K562 (cell line): ENCODE measurements at regions not wholly inside any gene's neighbourhood (a gene's known extent, or its start where the extent isn't known, plus 50 kb on each side); places are given as distances from the start of the nearest gene placed in this dataset.
A peak's percentile ranks its signal among the peaks of the same experiment; 100 is the strongest.

Experiments used
- ATAC-seq: fragments of 200-7000 bp; cut with Tn5 transposase; 3 replicates; pipeline ENCODE4 v1.9.1; 2020; ENCODE audit warnings: moderate library complexity
- BruUV-seq: library from RNA; stranded (reverse); fragments of 400-500 nt; replicated peaks from 2 replicates; lab custom pipeline; 2021; lab: Mats Ljungman, UMichigan
- CTCF ChIA-PET: fragments of 300-600 bp; formaldehyde crosslinking; extraction: SDS; loops from one replicate; lab custom pipeline; 2021; ENCODE audit warnings: low intra/inter-chr PET ratio; lab: Yijun Ruan, JAX
- POLR2A ChIA-PET: fragments of 300-600, 350-650 bp; sonication (Branson Sonifier 250); formaldehyde crosslinking; extraction: SDS; loops from one replicate; lab custom pipeline; 2021; ENCODE audit warnings: antibody characterized with exemption, inconsistent platforms; lab: Yijun Ruan, JAX
- DNase-seq, 4 experiments: peaks; one replicate each; pipeline versions ENCODE4 v3.0.0 to v3.0.0-alpha.2; 2011 to 2018; ENCODE audit warnings: low spot score in 3 of 4, mixed read lengths in 3 of 4; ENCODE audit errors: extremely low read depth in 1 of 4
- FAIRE-seq: peaks from 2 replicates; lab custom pipeline; 2011; peaks lifted over from hg19 to GRCh38; lab: Jason Lieb, UNC
- H2AFZ ChIP-seq: 2 replicates; pipeline ENCODE4 v1.6.0; 2011; ENCODE audit warnings: low read depth, low read length, control low read depth, inconsistent platforms
- H3K27ac ChIP-seq: fragments of 200-600 bp; 3 replicates; pipeline ENCODE4 v1.8.0; 2011; ENCODE audit warnings: low read depth, mild to moderate bottlenecking, control low read depth, inconsistent platforms, low read length, moderate library complexity, mixed read lengths; ENCODE audit errors: extremely low read depth
- H3K27me3 ChIP-seq, 2 experiments: fragments of 300-600 bp in 1 of 2; 2 replicates in 1 of 2; 3 replicates in 1 of 2; pipeline versions ENCODE4 v1.6.0 to v1.8.0; 2011; ENCODE audit warnings: inconsistent platforms in 2 of 2, low read length in 2 of 2, mild to moderate bottlenecking in 1 of 2, mixed read lengths in 1 of 2, moderate library complexity in 1 of 2; ENCODE audit not compliant: control insufficient read depth in 2 of 2, insufficient read depth in 2 of 2
- H3K36me3 ChIP-seq: fragments of 300-600 bp; 3 replicates; pipeline ENCODE4 v1.8.0; 2011; ENCODE audit warnings: mild to moderate bottlenecking, low read length, inconsistent platforms; ENCODE audit not compliant: control insufficient read depth, insufficient read depth
- H3K4me1 ChIP-seq, 2 experiments: fragments of 200-600 bp in 1 of 2; replicated peaks in 1 of 2; 2 replicates in 1 of 2; 3 replicates in 1 of 2; pipeline versions ENCODE4 v1.5.1 to v1.8.0; 2011; ENCODE audit warnings: inconsistent platforms in 2 of 2, low read length in 2 of 2, mild to moderate bottlenecking in 1 of 2, mixed read lengths in 1 of 2, moderate library complexity in 1 of 2; ENCODE audit not compliant: control insufficient read depth in 2 of 2, insufficient read depth in 2 of 2
- H3K4me2 ChIP-seq: 2 replicates; pipeline ENCODE4 v1.6.1; 2011; ENCODE audit warnings: low read length, control low read depth, inconsistent platforms, mixed read lengths; ENCODE audit not compliant: insufficient read depth
- H3K4me3 ChIP-seq: fragments of 200-600 bp; sonication (generic), shearing (Covaris generic); 2 replicates; pipeline ENCODE4 v1.5.1; 2016; ENCODE audit warnings: control low read depth, inconsistent platforms
- H3K79me2 ChIP-seq: fragments of 200-600 bp; 3 replicates; pipeline ENCODE4 v1.8.0; 2011; ENCODE audit warnings: low read length, inconsistent platforms; ENCODE audit not compliant: control insufficient read depth, insufficient read depth
- H3K9ac ChIP-seq, 2 experiments: 2 replicates each; pipeline versions ENCODE4 v1.6.0 to v1.6.1; 2011; ENCODE audit warnings: low read depth in 2 of 2, low read length in 2 of 2, control low read depth in 1 of 2, inconsistent platforms in 1 of 2, mild to moderate bottlenecking in 1 of 2, mixed read lengths in 1 of 2; ENCODE audit not compliant: insufficient read depth in 1 of 2
- H3K9me1 ChIP-seq: one replicate; pipeline ENCODE4 v1.6.0; 2011; ENCODE audit warnings: inconsistent platforms, mild to moderate bottlenecking, low read length, moderate library complexity; ENCODE audit not compliant: control insufficient read depth, insufficient read depth
- H3K9me3 ChIP-seq: replicated peaks from 2 replicates; pipeline ENCODE4 v1.5.1; 2011; ENCODE audit warnings: low read depth, low read length, inconsistent platforms; ENCODE audit not compliant: control insufficient read depth, insufficient read depth
- H4K20me1 ChIP-seq: replicated peaks from 2 replicates; pipeline ENCODE4 v1.6.1; 2011; ENCODE audit warnings: low read length, inconsistent platforms, mixed read lengths; ENCODE audit not compliant: control insufficient read depth, insufficient read depth
- CEBPB ChIP-seq: fragments of 450-650 bp; IDR thresholded peaks from 2 replicates; pipeline ENCODE4 v1.6.1; 2016; ENCODE audit warnings: missing genetic modification characterization, missing compliant biosample characterization
- CEBPG ChIP-seq, 3 experiments: fragments of 200-800 bp in 1 of 3; sonication (Bioruptor generic) in 1 of 3; sonication (generic) in 1 of 3; formaldehyde crosslinking in 1 of 3; IDR thresholded peaks in 2 of 3; conservative IDR thresholded peaks in 1 of 3; 2 replicates each; pipeline versions ENCODE4 v1.6.1 to v1.8.0; 2016 to 2022; ENCODE audit warnings: missing compliant biosample characterization in 2 of 3, missing genetic modification characterization in 2 of 3, mild to moderate bottlenecking in 1 of 3, missing genetic modification reagents in 1 of 3
- ZBTB40 ChIP-seq, 2 experiments: fragments of 450-650 bp in 1 of 2; sonication (generic) in 1 of 2; formaldehyde crosslinking in 1 of 2; IDR thresholded peaks; 2 replicates each; pipeline versions ENCODE4 v1.7.1 to v1.9.0; 2016 to 2022; ENCODE audit warnings: inconsistent platforms in 1 of 2, mild to moderate bottlenecking in 1 of 2, missing genetic modification reagents in 1 of 2
- ZNF589 ChIP-seq: fragments of 200-800 bp; sonication (Bioruptor generic); IDR thresholded peaks from 2 replicates; pipeline ENCODE4 v1.6.1; 2016; ENCODE audit warnings: low read depth, missing genetic modification characterization, missing compliant biosample characterization
- WGBS: fragments of 100-300 bp; shearing (Covaris generic); methylation state at CpG from one replicate; pipeline ENCODE4 v1.1.6; 2016; ENCODE audit warnings: low coverage, mixed read lengths; ENCODE audit not compliant: insufficient coverage; ENCODE audit errors: missing lambda C conversion rate; 5-methylcytosine and 5-hydroxymethylcytosine counted together
- in situ Hi-C: fragments of 300-500 bp; cut with MboI; formaldehyde crosslinking; loops from 4 replicates; pipeline ENCODE4 v1.15.0; 2018; ENCODE audit warnings: inconsistent platforms, mixed read lengths
- intact Hi-C: fragments of 100-400 bp; cut with micrococcal nuclease; formaldehyde crosslinking; loops from 2 replicates; pipeline ENCODE4 v1.14.2; 2022

GRCh38 chr3:153372326-153372725, 210.3 kb downstream of the RAP2B start:
- Histone ChIP-seq H3K36me3 (no peaks in the 10 kb centered on the region), H3K79me2 (no peaks in the 10 kb centered on the region), H3K4me2 (no peak overlapping the region), H3K4me3 (no peak overlapping the region), H3K9me3 (peaks cover 2% of the 10 kb centered on the region; the same call in 1 of the 2 replicates), H3K9ac (no peak overlapping the region), H3K4me1 (no peaks in the 10 kb centered on the region), H3K9me1 (no peaks in the 10 kb centered on the region), H2AFZ (no peak overlapping the region), H3K27me3 (no peaks in the 10 kb centered on the region), H3K27ac (no peak overlapping the region), H4K20me1 (no peaks in the 10 kb centered on the region)
- CTCF ChIA-PET, result no interaction called here
- POLR2A ChIA-PET, result no interaction called here
- intact Hi-C loops (no loop called here), in situ Hi-C loops (no loop called here)
- FAIRE-seq (no peak), ATAC-seq (no peak), DNase-seq (no peak)
- TF ChIP-seq ZBTB40 (IDR thresholded peaks at IDR 0.05) (no peak), ZBTB40 (CRISPR knock-in tag; IDR thresholded peaks at IDR 0.05) (no peak), CEBPB (tag) (peak; percentile 68), CEBPG (CRISPR knock-in tag; IDR thresholded peaks at IDR 0.05) (no peak), CEBPG (tag; conservative IDR thresholded peaks at IDR 0.05 in 1 of 2, IDR thresholded peaks at IDR 0.05 in 1 of 2) (peak; percentile 22 to 25; a peak in 1 of 4 replicates), ZNF589 (CRISPR knock-in tag) (no peak)
- BruUV-seq, result no TSS peak
- WGBS, result 33% methylated on average over 5 of the region's 5 CpGs
